ENCODE measurements at regions not wholly inside any gene's neighbourhood (a gene's known extent, or its start where the extent isn't known, plus 50 kb on each side); places are given as distances from the start of the nearest gene placed in this dataset.

DNA sequence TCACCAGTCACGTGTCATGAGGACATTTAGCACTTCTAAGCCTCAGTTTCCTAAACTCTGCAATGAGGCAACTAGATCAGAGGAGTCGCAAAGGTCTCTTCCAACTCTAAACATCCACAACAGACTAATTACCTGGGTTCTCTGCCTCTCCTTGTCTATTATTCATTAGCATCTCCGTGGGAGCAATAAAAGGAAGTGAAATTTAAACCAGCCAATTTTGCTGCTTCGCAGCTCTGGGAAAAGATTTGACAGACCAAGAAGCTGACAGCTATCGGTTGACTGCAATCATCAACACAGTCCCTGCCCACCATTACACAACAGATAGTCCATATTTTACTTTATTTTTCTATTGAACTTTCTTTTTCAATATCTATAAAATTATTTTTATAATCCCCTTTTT is 308.9 kb downstream of the NR2F1-AS1 start:
- FAIRE-seq (no peak), DNase-seq (ENCODE audit: low read depth, low spot score) (no peak)
- Histone ChIP-seq H3K4me3 (replicated peaks in 1 of 3; ENCODE audit: insufficient read depth in 1 of 3, low read depth in 1 of 3, low read length in 3 of 3) (no peak overlapping the region), H3K27ac (ENCODE audit: insufficient read depth, low read depth, low read length) (no peak overlapping the region), H3K27me3 (ENCODE audit: control insufficient read depth in 2 of 2, insufficient read depth in 2 of 2, low read length in 2 of 2) (no peaks in the 10 kb centered on the region), H3K79me2 (ENCODE audit: control insufficient read depth, insufficient read depth, low read length) (no peaks in the 10 kb centered on the region), H3K4me1 (ENCODE audit: control insufficient read depth, extremely low read depth, insufficient read depth, low read length) (peaks cover 30% of the 10 kb centered on the region), H3K9me1 (replicated peaks; ENCODE audit: control insufficient read depth, extremely low read depth, insufficient read depth, low read length) (no peaks in the 10 kb centered on the region), H4K20me1 (replicated peaks; ENCODE audit: control insufficient read depth, extremely low read depth, insufficient read depth, low read length) (no peaks in the 10 kb centered on the region), H3K9ac (replicated peaks; ENCODE audit: extremely low read depth, insufficient read depth, low read length) (no peak overlapping the region), H3K36me3 (ENCODE audit: control insufficient read depth in 2 of 2, extremely low read depth in 1 of 2, insufficient read depth in 2 of 2, low read length in 2 of 2) (no peaks in the 10 kb centered on the region), H2AFZ (ENCODE audit: low read depth, low read length) (no peak overlapping the region), H3K9me3 (replicated peaks; ENCODE audit: control insufficient read depth, insufficient read depth, low read length) (no peaks in the 10 kb centered on the region), H3K4me2 (ENCODE audit: insufficient read depth, low read length) (no peak overlapping the region)
- intact Hi-C loops (cut with micrococcal nuclease), result no loop called here
- dilution Hi-C loops (cut with MboI; ENCODE audit: extremely low pct_ligation_motif_present, low sequenced_read_pairs), result no loop called here
- TF ChIP-seq MYC (IDR thresholded peaks at IDR 0.05; ENCODE audit: low read depth, low read length) (no peak), EZH2 (IDR thresholded peaks at IDR 0.05; ENCODE audit: borderline replicate concordance, low read depth, low read length, severe bottlenecking) (no peak), JUN (IDR thresholded peaks at IDR 0.05; ENCODE audit: borderline replicate concordance, insufficient read depth, insufficient read length, low read depth) (no peak), POLR2AphosphoS5 (IDR thresholded peaks at IDR 0.05; ENCODE audit: insufficient read depth, low read depth, low read length) (no peak)
- CTCF ChIA-PET, result no interaction called here
- POLR2A ChIA-PET, result no interaction called here
- no TSS peak for BruUV-seq (replicated peaks)

DNA sequence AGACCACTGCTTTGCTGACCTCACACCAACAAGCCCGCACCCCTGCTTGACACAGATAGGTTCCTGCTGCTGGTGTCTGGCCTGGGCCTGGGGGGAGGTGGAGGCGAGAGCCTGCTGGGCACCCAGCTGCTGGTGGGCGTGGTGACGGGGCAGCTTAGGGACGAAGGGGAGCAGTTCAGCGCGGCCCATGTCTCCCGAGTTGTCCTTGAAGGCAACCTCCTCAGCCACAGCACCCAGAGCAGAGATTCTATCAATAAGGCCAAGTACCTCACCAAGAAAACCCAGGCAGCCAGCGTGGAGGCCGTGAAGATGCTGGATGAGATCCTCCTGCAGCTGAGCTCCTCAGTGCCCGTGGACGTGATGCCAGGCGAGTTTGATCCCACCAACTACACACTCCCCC is 313.3 kb downstream of the NR2F1-AS1 start:
- TF ChIP-seq FOS (IDR thresholded peaks at IDR 0.05; ENCODE audit: borderline replicate concordance, insufficient read depth, low read length) (no peak), JUN (IDR thresholded peaks at IDR 0.05; ENCODE audit: borderline replicate concordance, insufficient read depth, insufficient read length, low read depth) (no peak), POLR2AphosphoS5 (IDR thresholded peaks at IDR 0.05; ENCODE audit: insufficient read depth, low read depth, low read length) (no peak), EZH2 (IDR thresholded peaks at IDR 0.05; ENCODE audit: borderline replicate concordance, low read depth, low read length, severe bottlenecking) (no peak)
- TF ChIP-seq, protein P1, sequence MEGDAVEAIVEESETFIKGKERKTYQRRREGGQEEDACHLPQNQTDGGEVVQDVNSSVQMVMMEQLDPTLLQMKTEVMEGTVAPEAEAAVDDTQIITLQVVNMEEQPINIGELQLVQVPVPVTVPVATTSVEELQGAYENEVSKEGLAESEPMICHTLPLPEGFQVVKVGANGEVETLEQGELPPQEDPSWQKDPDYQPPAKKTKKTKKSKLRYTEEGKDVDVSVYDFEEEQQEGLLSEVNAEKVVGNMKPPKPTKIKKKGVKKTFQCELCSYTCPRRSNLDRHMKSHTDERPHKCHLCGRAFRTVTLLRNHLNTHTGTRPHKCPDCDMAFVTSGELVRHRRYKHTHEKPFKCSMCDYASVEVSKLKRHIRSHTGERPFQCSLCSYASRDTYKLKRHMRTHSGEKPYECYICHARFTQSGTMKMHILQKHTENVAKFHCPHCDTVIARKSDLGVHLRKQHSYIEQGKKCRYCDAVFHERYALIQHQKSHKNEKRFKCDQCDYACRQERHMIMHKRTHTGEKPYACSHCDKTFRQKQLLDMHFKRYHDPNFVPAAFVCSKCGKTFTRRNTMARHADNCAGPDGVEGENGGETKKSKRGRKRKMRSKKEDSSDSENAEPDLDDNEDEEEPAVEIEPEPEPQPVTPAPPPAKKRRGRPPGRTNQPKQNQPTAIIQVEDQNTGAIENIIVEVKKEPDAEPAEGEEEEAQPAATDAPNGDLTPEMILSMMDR (IDR thresholded peaks at IDR 0.05; ENCODE audit: extremely low read depth in 1 of 2, insufficient read depth in 1 of 2, low read depth in 1 of 2, low read length in 2 of 2), result no peak
- TF ChIP-seq, protein P2, sequence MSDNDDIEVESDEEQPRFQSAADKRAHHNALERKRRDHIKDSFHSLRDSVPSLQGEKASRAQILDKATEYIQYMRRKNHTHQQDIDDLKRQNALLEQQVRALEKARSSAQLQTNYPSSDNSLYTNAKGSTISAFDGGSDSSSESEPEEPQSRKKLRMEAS (IDR thresholded peaks at IDR 0.05; ENCODE audit: insufficient read depth, insufficient read length), result no peak
- Histone ChIP-seq H2AFZ (ENCODE audit: low read depth, low read length) (no peak overlapping the region), H3K79me2 (ENCODE audit: control insufficient read depth, insufficient read depth, low read length) (no peaks in the 10 kb centered on the region), H3K9me3 (replicated peaks; ENCODE audit: control insufficient read depth, insufficient read depth, low read length) (no peaks in the 10 kb centered on the region), H3K4me2 (ENCODE audit: insufficient read depth, low read length) (no peak overlapping the region), H3K9me1 (replicated peaks; ENCODE audit: control insufficient read depth, extremely low read depth, insufficient read depth, low read length) (no peaks in the 10 kb centered on the region), H3K27ac (ENCODE audit: insufficient read depth, low read depth, low read length) (no peak overlapping the region), H3K4me1 (ENCODE audit: control insufficient read depth, extremely low read depth, insufficient read depth, low read length) (no peaks in the 10 kb centered on the region), H3K4me3 (replicated peaks in 1 of 3; ENCODE audit: insufficient read depth in 1 of 3, low read depth in 1 of 3, low read length in 3 of 3) (no peak overlapping the region), H3K36me3 (ENCODE audit: control insufficient read depth in 2 of 2, extremely low read depth in 1 of 2, insufficient read depth in 2 of 2, low read length in 2 of 2) (no peaks in the 10 kb centered on the region), H3K27me3 (ENCODE audit: control insufficient read depth in 2 of 2, insufficient read depth in 2 of 2, low read length in 2 of 2) (no peaks in the 10 kb centered on the region), H4K20me1 (replicated peaks; ENCODE audit: control insufficient read depth, extremely low read depth, insufficient read depth, low read length) (no peaks in the 10 kb centered on the region), H3K9ac (replicated peaks; ENCODE audit: extremely low read depth, insufficient read depth, low read length) (no peak overlapping the region)
- no peak for DNase-seq (ENCODE audit: low read depth, low spot score)
- dilution Hi-C loops (cut with MboI; ENCODE audit: extremely low pct_ligation_motif_present, low sequenced_read_pairs) (no loop called here), intact Hi-C loops (cut with micrococcal nuclease) (no loop called here)
- POLR2A ChIA-PET, result no interaction called here
- FAIRE-seq, result no peak
- CTCF ChIA-PET, result no interaction called here
- BruUV-seq (replicated peaks), result no TSS peak

All from endothelial cell of umbilical vein (primary cell).